ENCODE measurements at regions not wholly inside any gene's neighbourhood (a gene's known extent, or its start where the extent isn't known, plus 50 kb on each side); places are given as distances from the start of the nearest gene placed in this dataset.

DNA sequence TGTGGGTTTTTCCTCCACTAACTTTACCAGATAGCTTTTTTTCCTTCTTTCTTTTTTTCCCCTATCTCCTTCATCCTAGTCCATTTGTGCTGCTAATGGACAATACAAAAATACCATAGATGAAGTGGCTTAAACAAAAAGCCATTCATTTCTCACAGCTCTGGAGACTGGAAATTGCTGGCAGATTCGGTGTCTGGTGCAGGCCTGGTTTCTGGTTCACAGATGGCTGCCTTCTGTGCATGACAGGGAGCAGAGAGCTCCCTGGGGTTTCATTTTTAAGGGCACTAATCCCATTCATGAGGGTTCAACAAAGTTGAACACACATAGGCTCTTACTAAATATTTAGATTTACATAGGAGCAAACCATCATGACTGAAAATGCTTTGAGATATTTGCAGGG is 467.4 kb downstream of the TYW1 start:
- no peak overlapping the region for H3K9ac ChIP-seq (replicated peaks in 1 of 4; ENCODE audit: extremely low read depth in 1 of 4, low read depth in 3 of 4, low read length in 3 of 4)
- H3K56ac ChIP-seq (replicated peaks; ENCODE audit: insufficient read length, low read depth, low read length) = no peak overlapping the region
- no peak overlapping the region for H3K23ac ChIP-seq (ENCODE audit: insufficient read length)
- no peak overlapping the region for H4K8ac ChIP-seq (ENCODE audit: extremely low read depth, insufficient read depth, low read length)
- no peak overlapping the region for H2BK5ac ChIP-seq (ENCODE audit: low read depth, low read length)
- H4K20me1 ChIP-seq (replicated peaks in 1 of 2; ENCODE audit: control insufficient read depth in 1 of 2, insufficient read depth in 2 of 2, low read length in 2 of 2) = no peaks in the 10 kb centered on the region
- FAIRE-seq = no peak
- H3K18ac ChIP-seq (ENCODE audit: extremely low read depth, low read length) = no peak overlapping the region
- H2BK12ac ChIP-seq (ENCODE audit: low read depth, low read length) = no peak overlapping the region
- no peaks in the 10 kb centered on the region for H3K79me2 ChIP-seq (ENCODE audit: control insufficient read depth in 1 of 2, insufficient read depth in 2 of 2, low read length in 2 of 2)
- H2BK15ac ChIP-seq (ENCODE audit: low read length) = no peak overlapping the region
- no peak overlapping the region for H4K91ac ChIP-seq (replicated peaks; ENCODE audit: insufficient read length, low read length)
- DNase-seq (ENCODE audit: low read depth in 1 of 2, low spot score in 2 of 2) = no peak
- H2BK20ac ChIP-seq (ENCODE audit: low read length) = no peak overlapping the region
- H4K5ac ChIP-seq (ENCODE audit: insufficient read length, low read depth, low read length) = no peak overlapping the region
- no peak for TF ChIP-seq SUZ12 (IDR thresholded peaks at IDR 0.05; ENCODE audit: low read length)
- no peak for TF ChIP-seq TAF7 (optimal IDR thresholded peaks at IDR 0.05; ENCODE audit: borderline replicate concordance, low read depth, low read length)
- TF ChIP-seq TCF12 (IDR thresholded peaks at IDR 0.05; ENCODE audit: low read depth, low read length) = no peak
- no peak for TF ChIP-seq CEBPB (IDR thresholded peaks at IDR 0.05; ENCODE audit: low read depth, low read length)
- no peak for TF ChIP-seq SP1 (IDR thresholded peaks at IDR 0.05; ENCODE audit: low read depth, low read length)
- TF ChIP-seq EZH2 (IDR thresholded peaks at IDR 0.05; ENCODE audit: low read depth, low read length, severe bottlenecking) = no peak
- TF ChIP-seq SIN3A (conservative IDR thresholded peaks at IDR 0.05 in 1 of 2, IDR thresholded peaks at IDR 0.05 in 1 of 2; ENCODE audit: low read depth in 1 of 2, low read length in 2 of 2) = no peak
- no peak for TF ChIP-seq SAP30 (IDR thresholded peaks at IDR 0.05; ENCODE audit: insufficient read depth, insufficient replicate concordance, low read length)
- no peak for TF ChIP-seq JUN (IDR thresholded peaks at IDR 0.05; ENCODE audit: low read depth, low read length)
- no peaks in the 10 kb centered on the region for H3K36me3 ChIP-seq (ENCODE audit: control insufficient read depth in 2 of 4, insufficient read depth in 4 of 4, low read length in 3 of 4)
- H3K9me3 ChIP-seq (ENCODE audit: insufficient read depth in 2 of 2, low read depth in 1 of 2, low read length in 1 of 2) = peaks cover 19 to 25% of the 10 kb centered on the region in 2 experiments
- H3K79me1 ChIP-seq (ENCODE audit: low read depth, low read length) = no peaks in the 10 kb centered on the region
- H3K4me3 ChIP-seq (ENCODE audit: extremely low read depth in 1 of 4, insufficient read depth in 2 of 4, low read depth in 3 of 4, low read length in 4 of 4) = no peak overlapping the region
- H3K23me2 ChIP-seq (ENCODE audit: low read depth, low read length) = no peaks in the 10 kb centered on the region
- CTCF ChIA-PET (ENCODE audit: partially characterized antibody) = no interaction called here
- H3K14ac ChIP-seq (ENCODE audit: insufficient read length) = no peak overlapping the region
- 100% methylated on average over 1 of the region's 1 CpG; no CpG with 5 or more reads in 1 of the 2 experiments for WGBS, 2 experiments (ENCODE audit: extremely low coverage in 1 of 2, insufficient coverage in 1 of 2, insufficient read length in 1 of 2, insufficient replicate concordance in 2 of 2, low coverage in 1 of 2, low lambda C conversion rate in 2 of 2, missing lambda C conversion rate in 1 of 2)
- no peak overlapping the region for H3K4ac ChIP-seq (replicated peaks; ENCODE audit: insufficient read length, low read depth, low read length)
- H2AFZ ChIP-seq (ENCODE audit: low read length) = no peak overlapping the region
- POLR2A ChIA-PET (ENCODE audit: partially characterized antibody) = no interaction called here
- no peak overlapping the region for H3K27ac ChIP-seq (ENCODE audit: low read depth, low read length)
- H3K4me1 ChIP-seq (replicated peaks in 1 of 4; ENCODE audit: control insufficient read depth in 3 of 4, insufficient read depth in 4 of 4, low read length in 3 of 4) = no peaks in the 10 kb centered on the region
- no peak overlapping the region for H2AK5ac ChIP-seq (ENCODE audit: low read depth, low read length)
- no peaks in the 10 kb centered on the region for H3K27me3 ChIP-seq (replicated peaks in 1 of 4; ENCODE audit: control insufficient read depth in 3 of 4, extremely low read depth in 1 of 4, insufficient read depth in 3 of 4, low read length in 3 of 4)
- H2BK120ac ChIP-seq (replicated peaks; ENCODE audit: low read depth, low read length) = no peak overlapping the region
- H3K4me2 ChIP-seq (ENCODE audit: insufficient read depth in 1 of 2, low read depth in 2 of 2, low read length in 2 of 2) = no peak overlapping the region

All from H1 (cell line).